ENCODE measurements at regions not wholly inside any gene's neighbourhood (a gene's known extent, or its start where the extent isn't known, plus 50 kb on each side); places are given as distances from the start of the nearest gene placed in this dataset.

DNA sequence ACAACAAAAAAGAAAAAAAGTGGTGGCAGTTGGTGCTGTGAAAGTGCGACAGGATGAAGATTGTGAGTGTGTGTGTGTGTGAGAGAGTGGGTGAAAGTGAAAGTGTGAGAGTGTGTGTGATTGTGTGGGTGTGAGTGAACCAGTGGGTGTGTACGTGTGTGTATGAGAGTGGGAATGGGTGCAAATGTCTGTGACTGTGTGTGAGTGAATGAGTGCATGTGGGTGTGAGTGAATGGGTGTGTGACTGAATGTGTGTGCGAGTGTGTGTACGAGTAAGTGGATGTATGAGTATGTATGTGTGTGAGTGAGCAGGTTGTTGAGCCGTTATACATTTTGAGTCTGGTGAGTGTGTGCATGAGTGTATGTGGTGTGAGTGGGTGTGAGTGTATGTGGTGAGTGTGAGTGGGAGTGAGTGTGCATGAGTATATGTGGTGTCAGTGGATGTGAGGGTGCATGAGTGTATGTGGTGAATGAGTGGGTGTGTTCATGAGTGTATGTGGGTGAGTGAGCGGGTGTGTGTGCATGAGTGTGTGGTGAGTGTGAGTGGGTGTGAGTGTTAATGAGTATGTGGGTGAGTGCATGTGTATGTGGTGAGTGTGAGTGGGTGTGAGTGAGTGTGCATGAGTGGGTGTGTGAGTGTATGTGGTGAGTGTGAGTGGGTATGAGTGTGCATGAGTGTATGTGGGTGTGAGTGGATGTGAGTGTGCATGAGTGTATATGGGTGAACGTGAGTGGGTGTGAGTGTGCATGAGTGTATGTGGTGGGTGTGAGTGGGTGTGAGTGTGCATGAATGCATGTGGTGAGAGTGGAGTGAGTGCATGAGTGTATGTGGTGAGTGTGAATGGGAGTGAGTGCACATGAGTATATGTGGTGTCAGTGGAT lies 69.3 kb upstream of the HPCAL1 start (continued):
- TF ChIP-seq, protein P1, sequence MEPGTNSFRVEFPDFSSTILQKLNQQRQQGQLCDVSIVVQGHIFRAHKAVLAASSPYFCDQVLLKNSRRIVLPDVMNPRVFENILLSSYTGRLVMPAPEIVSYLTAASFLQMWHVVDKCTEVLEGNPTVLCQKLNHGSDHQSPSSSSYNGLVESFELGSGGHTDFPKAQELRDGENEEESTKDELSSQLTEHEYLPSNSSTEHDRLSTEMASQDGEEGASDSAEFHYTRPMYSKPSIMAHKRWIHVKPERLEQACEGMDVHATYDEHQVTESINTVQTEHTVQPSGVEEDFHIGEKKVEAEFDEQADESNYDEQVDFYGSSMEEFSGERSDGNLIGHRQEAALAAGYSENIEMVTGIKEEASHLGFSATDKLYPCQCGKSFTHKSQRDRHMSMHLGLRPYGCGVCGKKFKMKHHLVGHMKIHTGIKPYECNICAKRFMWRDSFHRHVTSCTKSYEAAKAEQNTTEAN (CRISPR knock-in tag; IDR thresholded peaks at IDR 0.05) = peak; percentile 100
- TF ChIP-seq CC2D1A (IDR thresholded peaks at IDR 0.05) (peak; percentile 26; the same call in 1 of the 2 replicates), HNRNPLL (IDR thresholded peaks at IDR 0.05; ENCODE audit: low read depth, low read length, poor library complexity, severe bottlenecking) (no peak), HDGF (IDR thresholded peaks at IDR 0.05) (no peak), SMC3 (conservative IDR thresholded peaks at IDR 0.05; ENCODE audit: insufficient read depth, low read depth, low read length) (no peak), SIRT6 (IDR thresholded peaks at IDR 0.05; ENCODE audit: low read depth, low read length) (no peak), EWSR1 (IDR thresholded peaks at IDR 0.05; ENCODE audit: borderline replicate concordance, low read depth, partially characterized antibody) (no peak), FOXM1 (IDR thresholded peaks at IDR 0.05; ENCODE audit: low read depth) (no peak), FOXM1 (CRISPR knock-in tag; IDR thresholded peaks at IDR 0.05; ENCODE audit: low read depth) (no peak), MCM3 (IDR thresholded peaks at IDR 0.05) (no peak), SMARCA5 (IDR thresholded peaks at IDR 0.05) (0 out of 2 replicates have a peak, but pooled peaks have one; percentile 50), BRD9 (IDR thresholded peaks at IDR 0.05; ENCODE audit: low read depth, partially characterized antibody) (no peak), ZNF143 (CRISPR knock-in tag; IDR thresholded peaks at IDR 0.05) (no peak), DDX20 (tag; IDR thresholded peaks at IDR 0.05; ENCODE audit: low read depth) (no peak), TOE1 (IDR thresholded peaks at IDR 0.05; ENCODE audit: borderline replicate concordance) (peak; percentile 43; the same call in 1 of the 2 replicates), TOE1 (CRISPR knock-in tag; IDR thresholded peaks at IDR 0.05; ENCODE audit: borderline replicate concordance, low read depth) (0 out of 2 replicates have a peak, but pooled peaks have one; percentile 11)
- TF ChIP-seq, protein P2, sequence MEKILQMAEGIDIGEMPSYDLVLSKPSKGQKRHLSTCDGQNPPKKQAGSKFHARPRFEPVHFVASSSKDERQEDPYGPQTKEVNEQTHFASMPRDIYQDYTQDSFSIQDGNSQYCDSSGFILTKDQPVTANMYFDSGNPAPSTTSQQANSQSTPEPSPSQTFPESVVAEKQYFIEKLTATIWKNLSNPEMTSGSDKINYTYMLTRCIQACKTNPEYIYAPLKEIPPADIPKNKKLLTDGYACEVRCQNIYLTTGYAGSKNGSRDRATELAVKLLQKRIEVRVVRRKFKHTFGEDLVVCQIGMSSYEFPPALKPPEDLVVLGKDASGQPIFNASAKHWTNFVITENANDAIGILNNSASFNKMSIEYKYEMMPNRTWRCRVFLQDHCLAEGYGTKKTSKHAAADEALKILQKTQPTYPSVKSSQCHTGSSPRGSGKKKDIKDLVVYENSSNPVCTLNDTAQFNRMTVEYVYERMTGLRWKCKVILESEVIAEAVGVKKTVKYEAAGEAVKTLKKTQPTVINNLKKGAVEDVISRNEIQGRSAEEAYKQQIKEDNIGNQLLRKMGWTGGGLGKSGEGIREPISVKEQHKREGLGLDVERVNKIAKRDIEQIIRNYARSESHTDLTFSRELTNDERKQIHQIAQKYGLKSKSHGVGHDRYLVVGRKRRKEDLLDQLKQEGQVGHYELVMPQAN (IDR thresholded peaks at IDR 0.05; ENCODE audit: borderline replicate concordance) = 0 out of 2 replicates have a peak, but pooled peaks have one; percentile 11
- TF ChIP-seq, protein P3, sequence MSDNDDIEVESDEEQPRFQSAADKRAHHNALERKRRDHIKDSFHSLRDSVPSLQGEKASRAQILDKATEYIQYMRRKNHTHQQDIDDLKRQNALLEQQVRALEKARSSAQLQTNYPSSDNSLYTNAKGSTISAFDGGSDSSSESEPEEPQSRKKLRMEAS (CRISPR knock-in tag; IDR thresholded peaks at IDR 0.05) = peak; percentile 69
- TF ChIP-seq, protein P4, sequence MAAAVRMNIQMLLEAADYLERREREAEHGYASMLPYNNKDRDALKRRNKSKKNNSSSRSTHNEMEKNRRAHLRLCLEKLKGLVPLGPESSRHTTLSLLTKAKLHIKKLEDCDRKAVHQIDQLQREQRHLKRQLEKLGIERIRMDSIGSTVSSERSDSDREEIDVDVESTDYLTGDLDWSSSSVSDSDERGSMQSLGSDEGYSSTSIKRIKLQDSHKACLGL (CRISPR knock-in tag; IDR thresholded peaks at IDR 0.05; ENCODE audit: borderline replicate concordance, poor library complexity, severe bottlenecking) = no peak
- TF ChIP-seq, protein P5, sequence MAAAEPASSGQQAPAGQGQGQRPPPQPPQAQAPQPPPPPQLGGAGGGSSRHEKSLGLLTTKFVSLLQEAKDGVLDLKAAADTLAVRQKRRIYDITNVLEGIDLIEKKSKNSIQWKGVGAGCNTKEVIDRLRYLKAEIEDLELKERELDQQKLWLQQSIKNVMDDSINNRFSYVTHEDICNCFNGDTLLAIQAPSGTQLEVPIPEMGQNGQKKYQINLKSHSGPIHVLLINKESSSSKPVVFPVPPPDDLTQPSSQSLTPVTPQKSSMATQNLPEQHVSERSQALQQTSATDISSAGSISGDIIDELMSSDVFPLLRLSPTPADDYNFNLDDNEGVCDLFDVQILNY (CRISPR knock-in tag; IDR thresholded peaks at IDR 0.05) = no peak
- TF ChIP-seq, protein P6, sequence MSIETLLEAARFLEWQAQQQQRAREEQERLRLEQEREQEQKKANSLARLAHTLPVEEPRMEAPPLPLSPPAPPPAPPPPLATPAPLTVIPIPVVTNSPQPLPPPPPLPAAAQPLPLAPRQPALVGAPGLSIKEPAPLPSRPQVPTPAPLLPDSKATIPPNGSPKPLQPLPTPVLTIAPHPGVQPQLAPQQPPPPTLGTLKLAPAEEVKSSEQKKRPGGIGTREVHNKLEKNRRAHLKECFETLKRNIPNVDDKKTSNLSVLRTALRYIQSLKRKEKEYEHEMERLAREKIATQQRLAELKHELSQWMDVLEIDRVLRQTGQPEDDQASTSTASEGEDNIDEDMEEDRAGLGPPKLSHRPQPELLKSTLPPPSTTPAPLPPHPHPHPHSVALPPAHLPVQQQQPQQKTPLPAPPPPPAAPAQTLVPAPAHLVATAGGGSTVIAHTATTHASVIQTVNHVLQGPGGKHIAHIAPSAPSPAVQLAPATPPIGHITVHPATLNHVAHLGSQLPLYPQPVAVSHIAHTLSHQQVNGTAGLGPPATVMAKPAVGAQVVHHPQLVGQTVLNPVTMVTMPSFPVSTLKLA (conservative IDR thresholded peaks at IDR 0.05) = no peak

Data from K562 (cell line).